Activated CD4-positive, alpha-beta T cell treated with anti-CD3 and anti-CD28 coated beads, Interleukin-2, amount 10 ng/mL, durations not matched to agents 7 days and 5 days (primary cell): ENCODE measurements at regions not wholly inside any gene's neighbourhood (a gene's known extent, or its start where the extent isn't known, plus 50 kb on each side); places are given as distances from the start of the nearest gene placed in this dataset.

Source experiments
- CTCF ChIA-PET: fragments of 350-600 bp; sonication (Branson Sonifier 250); formaldehyde crosslinking; loops from one replicate; lab custom pipeline; 2021; ENCODE audit warnings: antibody characterized with exemption; lab: Charles Lee
- POLR2A ChIA-PET: fragments of 350-600 bp; sonication (Branson Sonifier 250); formaldehyde crosslinking; loops from one replicate; lab custom pipeline; 2021; ENCODE audit warnings: antibody characterized with exemption; lab: Charles Lee
- DNase-seq: peaks from one replicate; pipeline ENCODE4 v3.0.0-alpha.2; 2020
- H3K27ac Mint-ChIP-seq: one replicate; pipeline ENCODE4 v1.8.0; 2021; ENCODE audit warnings: mild to moderate bottlenecking, moderate library complexity, mixed read lengths
- H3K27me3 Mint-ChIP-seq: one replicate; pipeline ENCODE4 v1.8.0; 2021; ENCODE audit warnings: mixed read lengths
- H3K36me3 Mint-ChIP-seq: one replicate; pipeline ENCODE4 v1.8.0; 2021; ENCODE audit warnings: low read depth, mixed read lengths
- H3K4me1 Mint-ChIP-seq: one replicate; pipeline ENCODE4 v1.8.0; 2021; ENCODE audit warnings: mixed read lengths
- H3K4me3 Mint-ChIP-seq: one replicate; pipeline ENCODE4 v1.8.0; 2021; ENCODE audit warnings: mild to moderate bottlenecking, moderate library complexity, mixed read lengths
- H3K9me3 Mint-ChIP-seq: one replicate; pipeline ENCODE4 v1.8.0; 2021; ENCODE audit warnings: mixed read lengths

- peak; percentile 25 for DNase-seq
- H3K36me3 Mint-ChIP-seq, result no peaks in the 10 kb centered on the region
- no peak overlapping the region for H3K27ac Mint-ChIP-seq
- no peaks in the 10 kb centered on the region for H3K9me3 Mint-ChIP-seq
- no peak overlapping the region for H3K4me3 Mint-ChIP-seq
- ChIA-PET CTCF (interaction anchor here (1.1 kb wide), 1 partner anchor 15 kb away, joined by 3 read pairs; no protein-coding TSS in a partner anchor), POLR2A (no interaction called here)
- no peaks in the 10 kb centered on the region for H3K4me1 Mint-ChIP-seq
- H3K27me3 Mint-ChIP-seq, result peaks cover 2% of the 10 kb centered on the region
These were observed 116.3 kb upstream of the NALF2 start for GRCh38 chrX:69387567-69388487.

GRCh38 chrX:69386681-69387080 is 117.4 kb upstream of the NALF2 start:
- no peak overlapping the region for H3K27ac Mint-ChIP-seq
- DNase-seq, result no peak
- H3K27me3 Mint-ChIP-seq, result peaks cover 2% of the 10 kb centered on the region
- no peak overlapping the region for H3K4me3 Mint-ChIP-seq
- ChIA-PET CTCF (no interaction called here), POLR2A (no interaction called here)
- H3K9me3 Mint-ChIP-seq, result no peaks in the 10 kb centered on the region
- no peaks in the 10 kb centered on the region for H3K4me1 Mint-ChIP-seq
- no peaks in the 10 kb centered on the region for H3K36me3 Mint-ChIP-seq

- H3K9me3 Mint-ChIP-seq, result no peaks in the 10 kb centered on the region
- CTCF ChIA-PET, result interaction anchor here (0.6 kb wide), 1 partner anchor 663 kb away, joined by 3 read pairs; no protein-coding TSS in a partner anchor
- H3K4me3 Mint-ChIP-seq, result no peak overlapping the region
- POLR2A ChIA-PET, result no interaction called here
- no peaks in the 10 kb centered on the region for H3K27me3 Mint-ChIP-seq
- no peak for DNase-seq
- H3K4me1 Mint-ChIP-seq, result no peaks in the 10 kb centered on the region
- no peak overlapping the region for H3K27ac Mint-ChIP-seq
- H3K36me3 Mint-ChIP-seq, result no peaks in the 10 kb centered on the region
These were observed 124.7 kb upstream of the NALF2 start for GRCh38 chrX:69379412-69379811.

- CTCF ChIA-PET, result no interaction called here
- H3K9me3 Mint-ChIP-seq, result no peaks in the 10 kb centered on the region
- H3K27ac Mint-ChIP-seq, result no peak overlapping the region
- no peak overlapping the region for H3K4me3 Mint-ChIP-seq
- no peaks in the 10 kb centered on the region for H3K4me1 Mint-ChIP-seq
- no peak for DNase-seq
- no peaks in the 10 kb centered on the region for H3K36me3 Mint-ChIP-seq
- POLR2A ChIA-PET, result no interaction called here
- no peaks in the 10 kb centered on the region for H3K27me3 Mint-ChIP-seq
These were observed 129.6 kb upstream of the NALF2 start for GRCh38 chrX:69374569-69374968.

- Mint-ChIP-seq H3K4me1 (no peaks in the 10 kb centered on the region), H3K9me3 (no peaks in the 10 kb centered on the region), H3K27me3 (no peaks in the 10 kb centered on the region), H3K36me3 (no peaks in the 10 kb centered on the region), H3K4me3 (no peak overlapping the region), H3K27ac (no peak overlapping the region)
- CTCF ChIA-PET, result interaction anchor here (1.6 kb wide), 1 partner anchor 15 kb away, joined by 3 read pairs; no protein-coding TSS in a partner anchor
- DNase-seq, result no peak
- POLR2A ChIA-PET, result no interaction called here
These were observed 131.7 kb upstream of the NALF2 start for GRCh38 chrX:69372435-69372834.

- H3K4me3 Mint-ChIP-seq, result no peak overlapping the region
- H3K27ac Mint-ChIP-seq, result no peak overlapping the region
- H3K27me3 Mint-ChIP-seq, result no peaks in the 10 kb centered on the region
- CTCF ChIA-PET, result no interaction called here
- POLR2A ChIA-PET, result no interaction called here
- H3K9me3 Mint-ChIP-seq, result no peaks in the 10 kb centered on the region
- no peak for DNase-seq
- no peaks in the 10 kb centered on the region for H3K4me1 Mint-ChIP-seq
- no peaks in the 10 kb centered on the region for H3K36me3 Mint-ChIP-seq
These were observed 133.0 kb upstream of the NALF2 start for GRCh38 chrX:69371159-69371558.

GRCh38 chrX:69369999-69370398 is 134.1 kb upstream of the NALF2 start:
- Mint-ChIP-seq H3K27me3 (no peaks in the 10 kb centered on the region), H3K4me1 (no peaks in the 10 kb centered on the region), H3K9me3 (no peaks in the 10 kb centered on the region), H3K4me3 (no peak overlapping the region), H3K36me3 (no peaks in the 10 kb centered on the region), H3K27ac (no peak overlapping the region)
- CTCF ChIA-PET, result no interaction called here
- no peak for DNase-seq
- POLR2A ChIA-PET, result no interaction called here

- POLR2A ChIA-PET, result no interaction called here
- no peaks in the 10 kb centered on the region for H3K36me3 Mint-ChIP-seq
These were observed 137.9 kb upstream of the NALF2 start for GRCh38 chrX:69366183-69366582.

GRCh38 chrX:69365755-69366154 is 138.4 kb upstream of the NALF2 start:
- Mint-ChIP-seq H3K27ac (no peak overlapping the region), H3K4me1 (no peaks in the 10 kb centered on the region)
- CTCF ChIA-PET, result no interaction called here

More at GRCh38 chrX:69366183-69366582, 137.9 kb upstream of the NALF2 start:
- no peak for DNase-seq
- Mint-ChIP-seq H3K9me3 (no peaks in the 10 kb centered on the region), H3K27ac (no peak overlapping the region), H3K27me3 (no peaks in the 10 kb centered on the region), H3K4me1 (no peaks in the 10 kb centered on the region), H3K4me3 (no peak overlapping the region)
- CTCF ChIA-PET, result no interaction called here

GRCh38 chrX:69365349-69365748 is 138.8 kb upstream of the NALF2 start:
- POLR2A ChIA-PET, result no interaction called here
- no peaks in the 10 kb centered on the region for H3K4me1 Mint-ChIP-seq
- H3K36me3 Mint-ChIP-seq, result no peaks in the 10 kb centered on the region
- DNase-seq, result no peak
- no peaks in the 10 kb centered on the region for H3K27me3 Mint-ChIP-seq
- H3K4me3 Mint-ChIP-seq, result no peak overlapping the region
- no peak overlapping the region for H3K27ac Mint-ChIP-seq
- H3K9me3 Mint-ChIP-seq, result no peaks in the 10 kb centered on the region
- CTCF ChIA-PET, result no interaction called here

More at GRCh38 chrX:69365755-69366154, 138.4 kb upstream of the NALF2 start:
- POLR2A ChIA-PET, result no interaction called here
- H3K9me3 Mint-ChIP-seq, result no peaks in the 10 kb centered on the region
- H3K36me3 Mint-ChIP-seq, result no peaks in the 10 kb centered on the region
- no peaks in the 10 kb centered on the region for H3K27me3 Mint-ChIP-seq
- H3K4me3 Mint-ChIP-seq, result no peak overlapping the region
- no peak for DNase-seq

GRCh38 chrX:69362856-69363255 is 141.3 kb upstream of the NALF2 start:
- Mint-ChIP-seq H3K4me1 (no peaks in the 10 kb centered on the region), H3K9me3 (no peaks in the 10 kb centered on the region), H3K36me3 (no peaks in the 10 kb centered on the region), H3K27ac (no peak overlapping the region), H3K4me3 (no peak overlapping the region), H3K27me3 (no peaks in the 10 kb centered on the region)
- DNase-seq, result no peak
- POLR2A ChIA-PET, result no interaction called here
- CTCF ChIA-PET, result no interaction called here

GRCh38 chrX:69362354-69362753 is 141.8 kb upstream of the NALF2 start:
- no peak for DNase-seq
- no peaks in the 10 kb centered on the region for H3K36me3 Mint-ChIP-seq

GRCh38 chrX:69361311-69361845 is 142.7 kb upstream of the NALF2 start:
- H3K4me1 Mint-ChIP-seq, result no peaks in the 10 kb centered on the region
- ChIA-PET POLR2A (no interaction called here), CTCF (no interaction called here)
- H3K36me3 Mint-ChIP-seq, result no peaks in the 10 kb centered on the region
- no peaks in the 10 kb centered on the region for H3K9me3 Mint-ChIP-seq
- no peak overlapping the region for H3K4me3 Mint-ChIP-seq
- no peak for DNase-seq
- H3K27ac Mint-ChIP-seq, result no peak overlapping the region
- H3K27me3 Mint-ChIP-seq, result no peaks in the 10 kb centered on the region

More at GRCh38 chrX:69362354-69362753, 141.8 kb upstream of the NALF2 start:
- H3K4me3 Mint-ChIP-seq, result no peak overlapping the region
- POLR2A ChIA-PET, result no interaction called here
- CTCF ChIA-PET, result no interaction called here
- H3K27ac Mint-ChIP-seq, result no peak overlapping the region
- no peaks in the 10 kb centered on the region for H3K9me3 Mint-ChIP-seq
- H3K27me3 Mint-ChIP-seq, result no peaks in the 10 kb centered on the region
- H3K4me1 Mint-ChIP-seq, result no peaks in the 10 kb centered on the region
